HL-60/S4 (cell line): ENCODE measurements at regions not wholly inside any gene's neighbourhood (a gene's known extent, or its start where the extent isn't known, plus 50 kb on each side); places are given as distances from the start of the nearest gene placed in this dataset.

ENCODE experiments used
- in situ Hi-C: fragments of 300-500 bp; cut with MboI; formaldehyde crosslinking; loops from 2 replicates; pipeline ENCODE4 v1.14.3; 2022; ENCODE audit warnings: low sequenced_read_pairs

DNA sequence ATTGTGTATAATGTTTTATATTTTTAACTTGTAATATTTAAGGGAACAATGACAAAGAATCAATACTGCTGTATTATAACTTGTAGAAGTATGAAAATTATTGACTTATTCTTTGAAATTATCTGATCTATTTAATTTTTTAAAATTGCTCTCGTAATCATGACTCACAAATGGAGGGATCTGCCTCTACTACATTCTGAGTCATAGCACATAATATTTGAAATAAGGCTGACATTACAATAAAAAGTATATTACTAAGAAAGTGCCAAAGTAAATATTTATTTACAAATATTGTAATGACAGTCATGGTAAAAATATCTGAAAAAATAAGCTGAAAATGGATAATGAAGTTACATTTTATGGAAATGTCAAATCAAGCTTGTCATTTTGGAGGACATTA lies 1144.6 kb upstream of the CDH2 start:
- in situ Hi-C loops: no loop called here

DNA sequence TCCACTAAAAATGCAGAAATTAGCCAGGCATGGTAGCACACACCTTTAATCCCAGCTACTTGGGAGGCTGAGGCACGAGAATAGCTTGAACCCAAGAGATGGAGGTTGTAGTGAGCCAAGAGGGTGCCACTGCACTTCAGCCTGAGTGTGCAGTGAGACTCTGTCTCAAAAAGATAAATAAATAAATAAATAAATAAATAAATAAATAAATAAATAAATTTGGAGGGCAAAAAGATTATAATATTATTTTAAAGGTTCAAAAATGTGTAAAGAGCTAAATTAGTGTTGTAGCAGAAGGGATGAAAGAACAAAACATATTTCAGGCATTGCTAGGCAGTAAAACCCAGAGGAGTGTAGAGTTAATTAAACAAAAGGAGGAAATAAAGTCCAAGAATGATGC lies 1136.4 kb upstream of the CDH2 start:
- in situ Hi-C loops: no loop called here

DNA sequence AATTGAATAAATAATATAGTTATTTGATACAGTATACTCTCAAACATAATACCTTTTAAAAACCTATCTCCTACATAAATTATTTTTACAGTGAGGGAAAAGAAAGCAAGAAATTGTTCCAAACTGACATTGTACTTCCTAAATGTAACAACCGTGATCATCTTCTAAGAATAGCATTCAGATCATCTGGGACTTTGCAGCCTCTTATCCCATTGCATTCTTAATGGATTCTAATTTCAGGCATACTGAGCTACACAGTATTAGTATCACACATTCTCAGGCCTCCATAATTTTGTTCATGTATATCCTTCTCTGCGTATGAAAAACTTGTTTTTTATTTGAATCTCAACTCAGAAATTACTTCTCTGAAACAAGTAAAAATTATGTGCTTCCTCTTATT lies 1134.7 kb upstream of the CDH2 start:
- in situ Hi-C loops: no loop called here

GRCh38 chr18:29309366-29309765 lies 1132.4 kb upstream of the CDH2 start:
- in situ Hi-C loops: no loop called here

GRCh38 chr18:29307982-29308381 lies 1131.1 kb upstream of the CDH2 start:
- in situ Hi-C loops: no loop called here

DNA sequence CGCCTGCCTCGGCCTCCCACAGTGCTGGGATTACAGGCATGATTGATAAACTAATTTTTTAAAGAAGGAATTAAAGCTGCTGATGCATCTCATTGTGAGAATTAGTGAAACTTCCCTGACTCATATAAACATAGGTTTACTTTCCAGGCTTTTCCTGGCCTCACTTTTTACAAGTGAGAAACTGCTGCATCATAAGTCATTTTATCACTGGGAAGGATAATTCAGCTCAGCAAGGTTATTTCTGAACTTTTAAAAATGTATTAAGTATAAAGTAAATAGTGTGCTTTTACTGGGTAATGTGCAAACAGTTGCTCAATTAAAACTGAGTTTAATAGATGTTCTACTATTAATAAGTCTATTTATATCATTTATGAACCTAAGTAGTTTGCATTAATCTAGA lies 1130.3 kb upstream of the CDH2 start:
- in situ Hi-C loops: no loop called here

GRCh38 chr18:29305516-29305915 lies 1128.6 kb upstream of the CDH2 start:
- in situ Hi-C loops: no loop called here

DNA sequence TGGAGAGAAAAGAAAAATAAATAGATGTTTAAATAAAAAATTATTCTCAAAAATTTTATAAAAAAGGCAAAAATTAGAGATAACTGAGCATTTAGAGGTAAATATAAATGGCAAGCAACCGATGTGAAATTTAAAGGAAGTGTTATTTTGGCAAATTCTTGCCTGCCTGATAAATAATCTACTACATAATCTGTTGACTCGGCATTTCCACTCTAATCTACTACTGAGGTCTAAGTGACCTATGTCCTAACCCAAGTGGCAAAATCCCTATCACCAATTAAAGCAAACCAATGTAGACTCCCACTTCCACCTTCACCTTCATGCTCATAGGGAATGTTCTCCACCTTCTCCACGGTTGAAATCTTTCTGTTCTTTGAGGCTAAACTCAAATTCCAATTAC lies 1124.1 kb upstream of the CDH2 start:
- in situ Hi-C loops: no loop called here

GRCh38 chr18:29285471-29285870 lies 1108.5 kb upstream of the CDH2 start:
- in situ Hi-C loops: no loop called here

DNA sequence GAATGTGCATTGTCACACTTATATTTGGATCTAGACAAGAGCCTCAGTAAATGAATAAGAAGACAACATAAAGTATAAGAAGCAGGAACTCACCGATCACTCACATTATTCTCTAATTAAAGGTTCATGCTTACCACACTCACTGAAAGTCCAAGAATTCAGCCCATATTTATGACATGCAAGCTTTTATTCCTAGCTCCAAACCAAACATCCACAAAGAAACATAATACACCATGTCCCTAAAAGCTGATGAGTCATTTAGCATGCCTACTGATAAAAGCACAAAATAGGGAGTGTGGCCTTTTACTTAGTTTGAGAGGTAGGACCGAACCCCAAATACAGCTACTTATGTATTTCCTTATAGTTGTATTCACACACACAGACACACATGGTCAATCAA lies 1094.6 kb upstream of the CDH2 start:
- in situ Hi-C loops: no loop called here

GRCh38 chr18:29259838-29260237 lies 1082.9 kb upstream of the CDH2 start:
- in situ Hi-C loops: no loop called here

GRCh38 chr18:29254123-29254522 lies 1077.2 kb upstream of the CDH2 start:
- in situ Hi-C loops: no loop called here

DNA sequence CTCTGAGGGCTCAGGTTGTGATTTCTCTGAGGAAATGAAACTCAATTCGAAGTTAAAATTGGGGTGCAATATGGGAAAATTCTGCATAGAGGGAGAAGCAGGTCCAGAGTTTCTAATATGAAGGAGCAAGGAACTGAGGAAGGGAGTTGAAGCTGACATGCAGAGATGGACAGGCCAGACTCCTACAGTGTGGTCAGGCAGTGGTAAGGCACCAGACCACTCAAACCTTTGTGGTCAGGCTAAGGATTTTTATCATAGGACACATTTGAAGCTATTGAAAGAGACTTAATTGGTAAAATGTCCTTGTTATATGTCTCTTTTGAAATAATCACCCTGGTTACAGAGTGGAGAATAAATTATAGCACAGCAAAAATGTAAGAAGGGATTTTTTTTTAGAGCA lies 1074.8 kb upstream of the CDH2 start:
- in situ Hi-C loops: no loop called here

- in situ Hi-C loops: no loop called here
Measured at GRCh38 chr18:29250843-29251242, 1073.9 kb upstream of the CDH2 start.

GRCh38 chr18:29250259-29250658 lies 1073.3 kb upstream of the CDH2 start:
- in situ Hi-C loops: no loop called here

GRCh38 chr18:29248805-29249204 lies 1071.9 kb upstream of the CDH2 start:
- in situ Hi-C loops: no loop called here

DNA sequence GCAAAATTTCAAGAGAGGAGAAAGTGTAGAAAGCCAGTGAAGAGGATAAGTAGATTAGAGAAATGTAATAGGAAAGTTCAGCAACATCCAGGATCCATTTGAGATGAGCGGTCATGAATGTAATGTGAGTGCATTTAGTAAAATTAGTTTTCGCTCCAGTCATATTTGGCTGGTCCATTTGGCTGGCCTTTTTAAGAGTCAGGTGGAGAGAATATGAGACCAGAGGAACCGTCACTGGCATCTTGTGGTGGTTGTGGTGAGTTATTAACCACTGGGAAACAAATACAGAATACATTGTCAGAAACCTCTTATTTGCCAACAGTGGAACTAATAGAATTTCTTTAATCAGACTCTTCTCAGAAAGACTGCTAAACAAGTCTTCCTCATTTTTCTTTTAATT lies 1064.3 kb upstream of the CDH2 start:
- in situ Hi-C loops: no loop called here

GRCh38 chr18:29234751-29235150 lies 1057.8 kb upstream of the CDH2 start:
- in situ Hi-C loops: no loop called here

DNA sequence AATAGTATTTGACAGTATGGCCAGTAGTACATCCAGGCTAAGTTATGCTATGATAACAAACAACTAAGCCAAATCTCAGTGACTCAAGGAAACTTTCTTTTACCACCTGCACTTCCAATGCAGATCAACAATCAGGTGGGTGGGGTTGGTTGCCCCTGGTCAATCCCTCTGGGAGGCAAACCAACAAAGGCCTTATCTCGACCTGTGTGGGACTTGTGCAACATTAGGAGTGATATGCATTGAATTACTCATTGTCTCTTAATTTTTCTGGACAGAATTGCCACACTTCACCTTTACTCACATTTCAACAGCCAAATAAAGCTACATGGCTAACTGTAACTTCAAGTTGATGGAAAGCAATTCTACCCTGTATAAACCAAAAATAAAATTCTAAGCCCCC lies 1049.3 kb upstream of the CDH2 start:
- in situ Hi-C loops: no loop called here

- in situ Hi-C loops: no loop called here
Measured at GRCh38 chr18:29225351-29225750, 1048.4 kb upstream of the CDH2 start.

DNA sequence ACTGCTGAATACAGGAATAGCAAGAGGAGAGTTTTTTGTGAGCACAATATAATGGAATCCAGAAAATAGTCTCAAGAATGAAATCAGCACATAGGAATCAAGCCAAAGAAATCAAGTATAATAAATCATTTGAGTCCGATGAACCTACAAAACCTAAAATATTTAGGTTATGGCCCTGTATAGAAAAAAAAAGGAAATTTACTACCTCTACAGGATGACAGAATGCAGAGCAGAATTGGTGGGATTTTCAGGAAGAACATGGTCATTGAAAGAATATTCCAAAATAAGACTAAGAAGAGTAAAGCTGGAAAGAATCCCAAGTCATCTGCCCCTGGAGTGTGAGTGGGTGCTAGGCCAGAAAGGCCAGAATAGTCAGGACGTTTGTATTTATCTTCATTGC lies 1041.2 kb upstream of the CDH2 start:
- in situ Hi-C loops: no loop called here

GRCh38 chr18:29217124-29217915 lies 1040.4 kb upstream of the CDH2 start:
- in situ Hi-C loops: no loop called here

DNA sequence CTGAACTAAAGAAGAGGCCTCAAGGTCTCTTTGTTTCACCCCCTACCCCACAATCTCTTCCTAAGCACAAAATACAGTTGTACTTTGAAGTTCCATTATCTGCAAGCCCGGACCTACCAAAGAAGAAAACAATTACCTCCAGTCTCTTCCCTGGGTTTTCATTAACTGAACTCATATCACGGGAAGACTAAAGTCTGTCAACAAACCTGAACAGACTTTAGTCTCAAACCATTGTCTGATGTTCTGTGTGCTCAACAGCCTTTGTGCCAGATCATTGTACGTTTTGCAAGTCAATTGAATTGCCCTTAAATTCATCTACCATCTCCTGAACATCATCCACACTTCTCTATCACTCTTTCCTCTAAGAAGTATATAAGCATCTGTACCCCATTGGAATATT lies 1021.9 kb upstream of the CDH2 start:
- in situ Hi-C loops: no loop called here
